Caco-2 (cell line): ENCODE measurements at regions not wholly inside any gene's neighbourhood (a gene's known extent, or its start where the extent isn't known, plus 50 kb on each side); places are given as distances from the start of the nearest gene placed in this dataset.

Experiments used
- BruUV-seq: library from RNA; stranded (reverse); fragments of 400-500 nt; replicated peaks from 2 replicates; lab custom pipeline; 2021; lab: Mats Ljungman, UMichigan
- CTCF ChIA-PET: fragments of 300-600 bp; sonication (Branson Sonifier 250); formaldehyde crosslinking; loops from one replicate; lab custom pipeline; 2022; ENCODE audit warnings: antibody characterized with exemption; lab: Charles Lee
- POLR2A ChIA-PET: fragments of 300-600 bp; sonication (Branson Sonifier 250); formaldehyde crosslinking; loops from one replicate; lab custom pipeline; 2022; ENCODE audit warnings: antibody characterized with exemption; lab: Charles Lee
- DNase-seq, 2 experiments: peaks; one replicate each; pipeline versions ENCODE4 v3.0.0 to v3.0.0-alpha.2; 2020 to 2022
- H3K27me3 ChIP-seq: replicated peaks from 2 replicates; pipeline ENCODE4 v1.6.0; 2011; ENCODE audit warnings: low read length; ENCODE audit not compliant: control insufficient read depth, insufficient read depth
- H3K36me3 ChIP-seq: 2 replicates; pipeline ENCODE4 v1.5.1; 2011; ENCODE audit warnings: low read length; ENCODE audit not compliant: control insufficient read depth, insufficient read depth
- H3K4me1 ChIP-seq: fragments of 250-450 bp; sonication (Bioruptor Pico); 2 replicates; pipeline ENCODE4 v1.5.1; 2020; ENCODE audit warnings: mild to moderate bottlenecking
- H3K4me3 ChIP-seq: 2 replicates; pipeline ENCODE4 v1.5.1; 2011; ENCODE audit warnings: low read depth, mild to moderate bottlenecking, control low read depth, low read length
- H3K9me3 ChIP-seq: fragments of 250-450 bp; sonication (Bioruptor Pico); 2 replicates; pipeline ENCODE4 v1.5.1; 2020; ENCODE audit warnings: mild to moderate bottlenecking, moderate library complexity
- H3K27ac Mint-ChIP-seq: one replicate; pipeline ENCODE4 v1.8.0; 2022; ENCODE audit warnings: mixed read lengths; ENCODE audit not compliant: unreplicated experiment
- H3K27me3 Mint-ChIP-seq: one replicate; pipeline ENCODE4 v1.8.0; 2022; ENCODE audit warnings: mixed read lengths; ENCODE audit not compliant: insufficient read depth, unreplicated experiment
- H3K36me3 Mint-ChIP-seq: one replicate; pipeline ENCODE4 v1.8.0; 2022; ENCODE audit warnings: mild to moderate bottlenecking, mixed read lengths; ENCODE audit not compliant: insufficient read depth, unreplicated experiment
- H3K4me1 Mint-ChIP-seq: one replicate; pipeline ENCODE4 v1.8.0; 2022; ENCODE audit warnings: low read depth, mixed read lengths; ENCODE audit not compliant: unreplicated experiment
- H3K4me3 Mint-ChIP-seq: one replicate; pipeline ENCODE4 v1.8.0; 2022; ENCODE audit warnings: mild to moderate bottlenecking, moderate library complexity, mixed read lengths; ENCODE audit not compliant: unreplicated experiment
- H3K9me3 Mint-ChIP-seq: one replicate; pipeline ENCODE4 v1.8.0; 2022; ENCODE audit warnings: mixed read lengths; ENCODE audit not compliant: unreplicated experiment
- CTCF ChIP-seq, 2 experiments: fragments of 200-600 bp in 1 of 2; IDR thresholded peaks; 1 replicate in 1 of 2; 2 replicates in 1 of 2; pipeline versions ENCODE4 v1.5.1 to v1.8.0; 2011 to 2022; ENCODE audit warnings: antibody characterized with exemption in 1 of 2, control low read depth in 1 of 2, inconsistent platforms in 1 of 2, low read depth in 1 of 2, low read length in 1 of 2, mild to moderate bottlenecking in 1 of 2, moderate library complexity in 1 of 2; ENCODE audit not compliant: insufficient read depth in 1 of 2, severe bottlenecking in 1 of 2, unreplicated experiment in 1 of 2
- intact Hi-C: fragments of 100-400 bp; cut with micrococcal nuclease; formaldehyde crosslinking; loops from one replicate; pipeline ENCODE4 v1.10.0; 2022; ENCODE audit not compliant: unreplicated experiment

- POLR2A ChIA-PET = no interaction called here
- TF ChIP-seq CTCF (IDR thresholded peaks at IDR 0.05; ENCODE audit: insufficient read depth in 1 of 2, low read depth in 1 of 2, low read length in 1 of 2, severe bottlenecking in 1 of 2, unreplicated experiment in 1 of 2) = no peak
- CTCF ChIA-PET = no interaction called here
Measured at GRCh38 chr4:124183926-124184325, 528.6 kb downstream of the ANKRD50 start.

GRCh38 chr4:124184792-124185191 is 527.7 kb downstream of the ANKRD50 start:
- Histone ChIP-seq H3K36me3 (no peaks in the 10 kb centered on the region), H3K4me1 (no peaks in the 10 kb centered on the region), H3K4me3 (no peak overlapping the region), H3K27me3 (no peaks in the 10 kb centered on the region), H3K9me3 (no peaks in the 10 kb centered on the region)
- intact Hi-C loops = no loop called here
- ChIA-PET POLR2A (no interaction called here), CTCF (no interaction called here)
- no peak for DNase-seq
- Mint-ChIP-seq H3K4me1 (no peaks in the 10 kb centered on the region), H3K36me3 (no peaks in the 10 kb centered on the region), H3K27me3 (no peaks in the 10 kb centered on the region), H3K9me3 (no peaks in the 10 kb centered on the region), H3K4me3 (no peak overlapping the region), H3K27ac (no peak overlapping the region)
- no TSS peak for BruUV-seq
- TF ChIP-seq CTCF (IDR thresholded peaks at IDR 0.05; ENCODE audit: insufficient read depth in 1 of 2, low read depth in 1 of 2, low read length in 1 of 2, severe bottlenecking in 1 of 2, unreplicated experiment in 1 of 2) = no peak

More at GRCh38 chr4:124183926-124184325, 528.6 kb downstream of the ANKRD50 start:
- Histone ChIP-seq H3K27me3 (no peaks in the 10 kb centered on the region), H3K36me3 (no peaks in the 10 kb centered on the region), H3K9me3 (no peaks in the 10 kb centered on the region), H3K4me1 (no peaks in the 10 kb centered on the region), H3K4me3 (no peak overlapping the region)
- no peak overlapping the region for H3K4me3 Mint-ChIP-seq
- H3K9me3 Mint-ChIP-seq = no peaks in the 10 kb centered on the region
- no peak for DNase-seq
- no peaks in the 10 kb centered on the region for H3K36me3 Mint-ChIP-seq
- BruUV-seq = no TSS peak
- intact Hi-C loops = no loop called here
- H3K27me3 Mint-ChIP-seq = no peaks in the 10 kb centered on the region
- no peak overlapping the region for H3K27ac Mint-ChIP-seq
- no peaks in the 10 kb centered on the region for H3K4me1 Mint-ChIP-seq

GRCh38 chr4:124188595-124188994 is 523.9 kb downstream of the ANKRD50 start:
- ChIA-PET CTCF (no interaction called here), POLR2A (no interaction called here)
- Histone ChIP-seq H3K36me3 (no peaks in the 10 kb centered on the region), H3K4me1 (no peaks in the 10 kb centered on the region), H3K9me3 (no peaks in the 10 kb centered on the region), H3K27me3 (no peaks in the 10 kb centered on the region), H3K4me3 (no peak overlapping the region)
- Mint-ChIP-seq H3K36me3 (no peaks in the 10 kb centered on the region), H3K4me1 (no peaks in the 10 kb centered on the region), H3K27me3 (no peaks in the 10 kb centered on the region), H3K4me3 (no peak overlapping the region), H3K27ac (no peak overlapping the region), H3K9me3 (no peaks in the 10 kb centered on the region)
- intact Hi-C loops = no loop called here
- TF ChIP-seq CTCF (IDR thresholded peaks at IDR 0.05; ENCODE audit: insufficient read depth in 1 of 2, low read depth in 1 of 2, low read length in 1 of 2, severe bottlenecking in 1 of 2, unreplicated experiment in 1 of 2) = no peak
- no peak for DNase-seq
- BruUV-seq = no TSS peak
